NCI-H2227 (cell line): ENCODE measurements at regions not wholly inside any gene's neighbourhood (a gene's known extent, or its start where the extent isn't known, plus 50 kb on each side); places are given as distances from the start of the nearest gene placed in this dataset.
"Not testable (repeated sequence)": the region's sequence is repeated elsewhere in the genome, so short reads cannot be mapped to it uniquely, and the experiment has no call there.

Source experiments
- DNase-seq: peaks from one replicate; lab custom pipeline; 2025; ENCODE audit not compliant: unreplicated experiment; lab: John Stamatoyannopoulos, UW

GRCh38 chr14:85054178-85054577 is 475.8 kb upstream of the FLRT2 start:
- DNase-seq, result no peak

GRCh38 chr14:85056267-85056666 is 473.7 kb upstream of the FLRT2 start:
- no peak for DNase-seq

- no peak for DNase-seq
Measured at GRCh38 chr14:85057221-85057620, 472.7 kb upstream of the FLRT2 start.

GRCh38 chr14:85058150-85058549 is 471.8 kb upstream of the FLRT2 start:
- no peak for DNase-seq

- DNase-seq, result no peak
Measured at GRCh38 chr14:85060121-85060520, 469.8 kb upstream of the FLRT2 start.

GRCh38 chr14:85061256-85061655 is 468.7 kb upstream of the FLRT2 start:
- DNase-seq, result no peak

GRCh38 chr14:85063747-85064146 is 466.2 kb upstream of the FLRT2 start:
- DNase-seq, result no peak

- DNase-seq, result no peak
Measured at GRCh38 chr14:85071447-85071846, 458.5 kb upstream of the FLRT2 start.

- DNase-seq, result no peak
Measured at GRCh38 chr14:85074955-85075354, 455.0 kb upstream of the FLRT2 start.

GRCh38 chr14:85075694-85076476 is 454.1 kb upstream of the FLRT2 start:
- DNase-seq, result no peak

- not testable (repeated sequence) for DNase-seq
Measured at GRCh38 chr14:85077716-85078115, 452.2 kb upstream of the FLRT2 start.

GRCh38 chr14:85079842-85080730 is 449.9 kb upstream of the FLRT2 start:
- no peak for DNase-seq

GRCh38 chr14:85084344-85084743 is 445.6 kb upstream of the FLRT2 start:
- DNase-seq, result no peak

- no peak for DNase-seq
Measured at GRCh38 chr14:85085981-85086380, 444.0 kb upstream of the FLRT2 start.

GRCh38 chr14:85087201-85087600 is 442.7 kb upstream of the FLRT2 start:
- DNase-seq, result no peak

- no peak for DNase-seq
Measured at GRCh38 chr14:85088192-85088591, 441.8 kb upstream of the FLRT2 start.

GRCh38 chr14:85090681-85091080 is 439.3 kb upstream of the FLRT2 start:
- no peak for DNase-seq

GRCh38 chr14:85093631-85094330 is 436.2 kb upstream of the FLRT2 start:
- DNase-seq, result no peak

GRCh38 chr14:85102591-85102990 is 427.4 kb upstream of the FLRT2 start:
- no peak for DNase-seq

GRCh38 chr14:85106506-85106905 is 423.4 kb upstream of the FLRT2 start:
- no peak for DNase-seq

- DNase-seq, result no peak
Measured at GRCh38 chr14:85112762-85113161, 417.2 kb upstream of the FLRT2 start.

- DNase-seq, result no peak
Measured at GRCh38 chr14:85115921-85116320, 414.0 kb upstream of the FLRT2 start.
